HepG2 (cell line): ENCODE measurements at regions not wholly inside any gene's neighbourhood (a gene's known extent, or its start where the extent isn't known, plus 50 kb on each side); places are given as distances from the start of the nearest gene placed in this dataset.

Experiments used
- HNF1B ChIP-seq: sonication (generic); formaldehyde crosslinking; IDR thresholded peaks from 2 replicates; pipeline ENCODE4 v1.5.1; 2020; ENCODE audit warnings: mild to moderate bottlenecking, moderate library complexity, missing genetic modification reagents
- ZNF121 ChIP-seq: sonication (generic); formaldehyde crosslinking; IDR thresholded peaks from 2 replicates; pipeline ENCODE4 v1.5.0; 2020; ENCODE audit warnings: mild to moderate bottlenecking, missing genetic modification reagents

DNA sequence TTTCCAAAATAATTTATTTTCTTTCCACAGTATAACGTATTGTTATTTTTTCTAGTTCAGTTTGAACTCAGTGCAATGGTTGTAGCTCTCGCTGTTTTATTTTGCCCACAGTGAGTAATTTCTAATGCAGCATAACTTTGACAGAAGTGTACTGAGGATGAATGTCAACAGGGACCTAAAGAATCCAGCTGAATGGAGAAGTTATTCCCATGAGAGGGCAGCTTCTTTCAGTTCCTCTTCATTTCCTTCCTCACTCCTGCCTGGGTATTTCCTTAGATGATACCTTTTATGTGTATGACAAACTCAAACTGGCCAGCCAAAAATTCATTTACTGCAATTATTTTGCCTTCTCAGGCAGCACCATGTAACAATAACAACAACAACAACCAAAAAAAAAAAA lies 1223.1 kb upstream of the ZEB2 start:
- TF ChIP-seq ZNF121 (CRISPR knock-in tag) (no peak), HNF1B (CRISPR knock-in tag) (no peak)
